HT-29 (cell line): ENCODE measurements at regions not wholly inside any gene's neighbourhood (a gene's known extent, or its start where the extent isn't known, plus 50 kb on each side); places are given as distances from the start of the nearest gene placed in this dataset.
"Not testable (repeated sequence)": the region's sequence is repeated elsewhere in the genome, so short reads cannot be mapped to it uniquely, and the experiment has no call there.

Source experiments
- DNase-seq: peaks from one replicate; pipeline ENCODE4 v3.0.0-alpha.2; 2015; ENCODE audit warnings: low spot score

DNA sequence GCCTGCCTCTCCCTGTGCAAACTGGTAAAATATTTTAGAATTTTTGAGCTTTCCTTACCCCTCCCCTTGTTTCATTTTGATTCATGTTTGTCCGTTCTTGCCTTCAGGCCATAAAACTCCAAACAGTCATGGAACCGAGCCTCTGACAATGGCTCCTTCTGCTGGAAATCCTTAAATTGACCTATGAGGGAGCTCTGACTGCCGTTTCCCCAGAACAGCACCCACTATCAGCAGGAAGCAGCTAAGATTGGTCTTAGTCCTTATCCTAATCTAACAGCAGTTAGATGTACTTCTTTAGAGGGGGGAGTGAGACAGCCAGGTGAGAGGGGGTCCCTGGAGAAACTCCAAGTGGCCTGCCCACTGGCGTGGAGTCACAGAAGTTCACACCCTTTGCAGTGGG is 106.7 kb downstream of the FAM174A start:
- DNase-seq: no peak

DNA sequence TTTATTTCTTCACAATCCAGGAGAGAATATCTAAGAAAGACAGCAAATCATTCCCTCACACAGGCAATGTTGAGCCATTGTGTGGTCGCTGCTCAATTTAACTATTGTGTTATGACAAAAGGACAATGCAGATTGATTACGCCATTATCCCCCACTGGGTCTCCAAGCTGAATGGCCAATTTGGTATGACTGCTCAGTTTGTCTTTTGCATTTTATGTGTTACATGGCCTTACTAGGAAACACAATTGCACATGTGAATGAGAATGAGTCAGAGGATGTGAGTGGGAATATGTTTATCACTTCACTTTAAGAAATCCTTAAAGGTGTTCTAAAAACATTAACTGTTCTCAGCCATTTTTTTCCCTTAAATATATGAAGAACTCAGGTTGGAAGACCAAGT is 108.3 kb downstream of the FAM174A start:
- DNase-seq: no peak

DNA sequence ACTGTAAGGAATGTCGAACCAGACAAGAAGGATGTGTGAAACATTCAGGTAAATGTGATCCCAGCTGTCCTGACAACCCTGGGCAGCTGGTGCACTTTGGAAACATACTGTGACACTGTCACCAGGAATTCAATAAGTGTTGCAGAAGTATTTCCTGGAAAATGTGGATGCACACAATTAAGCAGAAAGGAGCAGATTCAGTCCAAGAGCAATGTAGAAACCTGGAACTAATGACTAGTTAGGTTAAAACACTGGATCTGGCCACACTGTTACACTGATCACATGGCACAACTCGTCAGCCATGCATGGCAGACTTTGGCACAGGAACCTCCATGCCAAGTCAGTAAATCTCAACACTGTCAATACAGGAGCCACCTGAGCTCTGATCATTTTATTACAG is 109.0 kb downstream of the FAM174A start:
- no peak for DNase-seq

DNA sequence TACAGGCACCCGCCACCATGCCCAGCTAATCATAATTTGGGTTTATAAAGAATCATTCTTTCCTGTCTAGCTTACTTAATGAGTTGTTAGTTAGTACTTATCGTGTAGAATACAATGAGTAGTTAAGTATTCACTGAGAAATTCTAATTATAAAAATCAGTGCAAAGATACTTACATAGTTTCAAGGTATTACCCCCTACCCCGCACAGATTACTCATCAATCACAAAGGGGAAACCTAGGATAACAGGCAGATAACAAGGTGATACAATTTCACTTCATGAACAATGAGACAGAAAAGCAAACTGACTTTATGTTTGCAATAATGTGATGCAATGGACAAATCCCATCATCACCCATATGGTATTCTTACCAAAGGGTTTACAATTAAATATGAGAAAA is 109.6 kb downstream of the FAM174A start:
- DNase-seq: no peak

DNA sequence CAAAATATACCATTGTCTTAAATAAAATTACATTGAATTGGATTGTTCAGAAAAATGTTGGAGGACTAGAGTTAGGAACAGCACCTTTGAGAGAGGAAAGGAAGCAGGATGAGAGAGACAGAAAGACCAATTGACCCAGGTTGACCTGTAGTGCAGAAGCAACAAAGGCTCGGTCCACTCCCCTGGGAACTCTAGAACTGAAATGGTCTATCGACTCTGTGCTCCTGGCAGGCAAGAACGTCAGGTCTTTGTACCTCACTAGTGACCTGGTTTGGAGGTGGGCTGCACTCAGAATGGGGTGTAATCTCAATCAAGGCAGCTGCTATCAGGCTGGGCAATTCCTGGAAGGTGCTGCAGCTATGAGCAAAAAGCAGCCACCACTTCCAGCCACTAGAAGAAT is 110.8 kb downstream of the FAM174A start:
- DNase-seq: no peak

DNA sequence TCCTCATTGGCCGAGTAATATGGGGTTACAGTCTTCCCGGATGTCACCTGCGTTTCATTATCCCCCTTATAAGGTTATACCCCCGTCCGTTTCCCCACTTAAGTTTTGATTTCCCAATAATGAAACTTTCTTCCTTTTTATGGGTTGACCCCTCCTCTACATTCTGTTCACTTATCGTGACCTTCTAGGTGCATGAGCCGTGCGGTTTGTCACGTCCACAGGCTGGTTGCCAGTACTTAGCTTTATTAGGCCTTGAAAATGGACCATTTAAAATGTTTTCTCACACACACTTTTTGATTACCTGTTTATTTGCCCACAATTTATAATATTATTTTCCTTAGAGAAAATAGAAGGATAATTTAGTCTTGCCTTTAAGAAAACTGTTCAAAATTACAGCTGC is 111.5 kb downstream of the FAM174A start:
- no peak for DNase-seq

DNA sequence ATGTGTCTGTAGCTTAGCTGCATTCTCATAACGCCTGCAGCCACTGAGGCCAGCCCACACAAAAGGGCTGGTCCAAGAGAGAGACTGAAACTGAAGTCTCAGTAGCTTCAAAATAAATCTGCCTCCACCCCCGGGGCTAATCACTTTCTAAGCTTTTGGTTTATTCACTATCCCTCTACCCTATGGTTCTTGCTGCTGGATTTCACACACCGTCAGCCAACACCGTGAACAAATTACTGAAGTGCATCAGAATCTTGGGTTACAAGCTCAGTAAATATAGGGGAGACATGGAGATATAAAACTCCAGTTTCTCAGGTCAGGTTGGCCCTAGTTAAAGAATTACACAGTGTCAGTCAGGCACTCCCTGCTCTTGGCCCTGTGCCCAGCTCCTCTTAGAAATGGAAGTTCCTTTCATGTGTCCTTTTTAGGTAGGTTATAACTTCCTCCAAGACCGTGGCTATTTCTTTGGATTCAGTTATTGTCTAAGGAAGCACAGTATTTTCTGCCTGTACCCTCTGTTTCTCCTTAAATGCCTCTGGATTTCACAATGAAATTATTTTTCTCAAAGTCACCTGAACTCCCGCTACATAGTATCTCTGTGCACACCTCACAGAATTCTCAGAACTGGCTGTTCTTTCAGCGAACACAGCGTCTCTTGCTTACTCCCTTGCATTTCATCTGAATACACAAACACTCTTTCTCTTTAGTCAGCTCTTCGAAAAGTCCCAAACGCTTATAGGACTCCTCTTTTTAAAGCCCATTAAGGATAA is 112.5 kb downstream of the FAM174A start:
- DNase-seq: peak; percentile 78

DNA sequence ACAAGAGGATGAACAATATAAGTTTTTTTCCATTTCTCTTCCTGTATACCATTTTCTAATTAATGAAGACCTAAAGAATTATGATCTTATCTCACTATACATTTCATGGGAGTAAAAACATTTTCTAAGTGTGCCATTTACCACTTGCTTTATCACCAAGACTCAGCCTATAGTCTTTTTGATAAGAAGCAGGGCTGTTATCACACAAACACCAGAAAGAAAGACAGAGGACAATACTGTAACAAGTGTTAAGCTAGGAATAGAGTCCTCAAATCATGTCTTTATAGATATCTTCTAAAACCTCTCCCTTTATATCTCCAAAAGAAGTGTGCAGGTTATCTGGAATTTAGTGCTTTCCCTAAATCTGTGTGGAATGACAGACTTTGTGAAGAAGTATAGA is 119.7 kb downstream of the FAM174A start:
- DNase-seq: no peak

DNA sequence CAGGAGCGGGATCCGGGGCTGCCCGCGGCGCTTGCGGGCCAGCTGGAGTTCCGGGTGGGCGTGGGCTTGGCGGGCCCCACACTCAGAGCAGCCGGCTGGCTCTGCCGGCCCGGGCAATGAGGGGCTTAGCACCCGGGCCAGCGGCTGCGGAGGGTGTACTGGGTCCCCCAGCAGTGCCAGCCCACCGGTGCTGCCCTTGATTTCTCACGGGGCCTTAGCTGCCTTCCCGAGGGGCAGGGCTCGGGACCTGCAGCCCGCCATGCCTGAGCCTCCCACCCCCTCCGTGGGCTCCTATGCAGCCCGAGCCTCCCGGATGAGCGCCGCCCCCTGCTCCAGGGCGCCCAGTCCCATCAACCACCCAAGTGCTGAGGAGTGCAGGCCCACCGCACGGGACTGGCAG is 121.6 kb downstream of the FAM174A start:
- DNase-seq: not testable (repeated sequence)

DNA sequence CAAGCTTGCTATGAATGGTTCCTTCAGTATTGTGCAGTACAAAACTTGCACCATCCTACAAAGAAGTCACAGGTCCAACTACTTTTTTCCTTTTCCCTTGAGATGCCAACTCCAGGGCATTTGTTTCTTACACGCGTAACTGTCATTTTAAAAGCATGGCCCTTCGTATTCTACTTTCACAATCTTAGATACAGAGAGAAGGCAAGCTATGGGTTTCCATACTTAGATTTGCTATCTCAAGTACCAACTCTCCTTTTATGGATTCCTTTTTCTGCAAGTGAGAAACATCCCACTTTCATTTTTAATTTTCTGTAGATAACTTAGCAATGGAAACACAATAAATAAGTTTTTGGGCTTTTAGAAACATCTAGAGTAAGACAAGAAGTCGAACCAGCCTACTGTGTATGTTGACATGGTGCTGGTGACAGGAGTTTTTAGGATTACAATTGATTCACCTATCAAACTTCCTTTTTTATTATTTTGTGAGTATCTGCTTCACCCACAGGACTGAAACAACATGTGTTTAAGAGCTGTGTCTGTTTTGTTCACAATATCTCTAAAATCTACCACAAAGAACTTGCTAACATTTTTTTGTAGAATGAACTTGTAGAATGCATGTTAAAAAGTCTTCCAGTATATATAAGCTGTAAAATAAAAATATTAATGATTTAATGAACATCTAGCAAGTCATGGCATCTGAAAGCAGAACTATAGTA is 124.1 kb downstream of the FAM174A start:
- DNase-seq: no peak

DNA sequence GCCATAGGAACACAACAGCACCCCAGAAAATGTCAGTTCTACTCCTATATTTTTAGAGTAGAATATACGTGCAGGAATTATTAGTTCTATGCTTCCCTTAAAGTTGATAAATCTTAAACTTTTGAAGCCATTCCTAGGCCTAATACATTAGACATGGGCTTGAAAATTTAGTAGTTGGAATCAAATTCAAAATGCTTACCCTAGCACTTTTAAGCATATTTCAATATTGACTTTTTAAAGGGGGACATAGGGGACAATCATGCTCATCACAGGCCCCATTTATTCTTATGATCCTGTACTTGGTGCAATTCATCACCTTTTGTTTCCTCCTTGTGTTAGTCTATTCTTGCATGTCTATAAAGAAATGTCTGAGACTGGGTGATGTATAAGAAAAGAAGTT is 129.0 kb downstream of the FAM174A start:
- DNase-seq: no peak

DNA sequence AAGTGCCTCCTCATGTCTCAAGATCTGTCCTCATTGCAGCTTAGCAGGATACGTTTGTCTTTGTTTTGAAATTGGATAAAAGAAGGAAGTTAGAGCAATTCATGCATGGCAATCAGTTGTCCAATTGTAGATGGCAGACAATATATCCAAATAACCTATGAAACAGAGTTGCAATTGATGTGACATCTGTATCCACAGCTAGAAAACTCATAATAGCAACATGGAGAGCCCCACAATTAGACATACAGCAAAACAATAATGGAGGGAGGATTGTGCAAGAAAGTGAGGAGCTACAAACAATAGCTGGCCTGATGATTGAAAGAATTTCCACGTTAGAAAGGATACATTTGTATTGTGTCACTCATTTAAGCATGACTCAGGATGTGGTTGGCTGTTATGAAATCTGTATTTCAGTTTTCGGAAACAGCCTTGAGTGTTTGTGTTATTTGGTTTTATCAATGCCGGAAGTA is 132.0 kb downstream of the FAM174A start:
- DNase-seq: no peak

DNA sequence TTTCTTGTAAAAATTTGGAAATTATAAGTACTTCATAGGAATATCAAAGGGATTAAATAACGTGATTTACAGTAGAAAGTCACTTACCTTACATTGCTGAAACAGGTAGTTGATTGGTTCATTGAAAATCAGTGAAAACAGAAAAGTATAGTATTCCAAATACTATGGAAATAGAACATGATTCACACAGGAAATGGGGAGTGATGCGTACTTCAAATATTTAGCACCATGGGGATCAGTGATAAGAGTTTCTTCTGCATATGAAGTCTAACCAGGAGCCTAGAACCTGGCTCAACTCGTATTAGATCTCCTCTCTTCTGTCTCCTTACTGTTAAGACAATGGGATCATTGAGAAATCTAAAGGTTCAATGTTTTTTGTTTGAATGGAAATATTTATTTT is 133.3 kb downstream of the FAM174A start:
- no peak for DNase-seq

DNA sequence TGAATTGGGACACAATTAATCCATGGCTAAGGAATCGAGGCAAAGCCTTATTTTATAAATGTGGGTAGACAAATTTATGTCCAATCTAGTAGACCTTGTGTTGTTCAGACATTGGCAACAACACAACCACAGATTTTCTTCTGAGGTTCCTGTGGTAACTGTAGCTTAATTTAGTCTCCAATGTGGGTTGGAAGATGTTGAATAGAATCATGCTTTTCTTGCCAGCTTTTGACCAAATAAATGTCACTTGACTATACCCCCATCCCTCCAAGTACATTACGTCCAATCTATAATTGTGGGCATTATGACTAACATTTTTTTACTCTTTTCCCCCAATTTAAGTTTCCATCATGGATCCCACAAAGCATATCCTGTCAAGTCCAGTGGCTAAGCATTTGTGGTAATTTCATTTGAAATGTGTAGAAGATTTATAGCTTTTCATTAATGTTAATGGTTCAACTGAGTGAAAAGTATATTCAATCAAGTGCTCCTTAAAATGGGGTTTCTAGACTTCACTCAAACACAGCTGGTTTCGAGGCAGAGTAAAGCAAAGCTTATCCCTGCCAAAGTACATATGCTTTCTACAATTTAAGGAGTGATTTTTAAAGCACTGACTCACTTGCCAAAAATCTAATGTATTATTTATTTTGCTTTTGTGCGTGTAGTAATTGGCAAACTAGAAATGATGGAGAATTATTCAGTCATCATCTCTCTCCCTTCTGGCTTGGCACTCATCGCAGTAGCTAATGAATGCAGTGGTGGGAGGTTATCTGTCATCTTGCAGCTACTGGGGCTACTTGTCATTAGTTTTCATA is 141.8 kb downstream of the FAM174A start:
- DNase-seq: no peak

DNA sequence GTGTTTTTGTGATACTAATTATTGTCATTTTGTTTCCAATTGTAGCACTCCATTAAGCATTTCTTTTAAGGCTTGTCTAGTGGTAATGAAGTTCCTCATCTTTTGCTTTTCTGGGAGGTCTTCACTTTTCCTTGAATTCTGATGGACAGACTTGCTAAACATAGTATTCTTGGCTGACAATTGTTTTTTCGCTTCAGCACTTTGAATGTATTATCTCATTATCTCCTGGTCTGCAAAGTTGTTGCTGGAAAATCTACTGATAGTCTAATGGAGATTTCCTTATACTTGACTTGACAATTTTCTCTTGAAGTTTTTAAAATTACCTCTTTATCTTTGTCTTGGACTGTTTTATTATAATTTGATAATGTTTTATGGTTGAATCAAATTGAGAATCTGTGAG is 147.5 kb downstream of the FAM174A start:
- no peak for DNase-seq

DNA sequence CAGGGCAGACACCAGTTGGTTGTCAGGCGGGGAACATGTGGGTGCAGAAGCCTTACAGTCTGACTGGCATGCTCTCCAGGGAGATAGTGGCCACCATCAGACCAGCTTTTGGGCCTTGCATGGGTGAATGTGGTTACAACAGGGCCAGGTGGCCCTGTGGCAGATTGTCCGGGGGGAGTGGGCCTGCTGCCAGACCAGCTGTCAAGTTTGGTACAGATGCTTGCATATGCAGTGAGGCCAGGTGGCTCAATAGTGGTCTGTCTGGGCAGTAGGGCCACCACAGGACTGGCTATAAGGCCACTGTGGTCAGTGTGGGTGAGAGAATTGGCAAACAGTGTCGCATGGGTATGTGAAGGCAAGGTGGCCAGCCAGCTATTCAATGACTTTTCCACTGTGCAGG is 148.7 kb downstream of the FAM174A start:
- no peak for DNase-seq

DNA sequence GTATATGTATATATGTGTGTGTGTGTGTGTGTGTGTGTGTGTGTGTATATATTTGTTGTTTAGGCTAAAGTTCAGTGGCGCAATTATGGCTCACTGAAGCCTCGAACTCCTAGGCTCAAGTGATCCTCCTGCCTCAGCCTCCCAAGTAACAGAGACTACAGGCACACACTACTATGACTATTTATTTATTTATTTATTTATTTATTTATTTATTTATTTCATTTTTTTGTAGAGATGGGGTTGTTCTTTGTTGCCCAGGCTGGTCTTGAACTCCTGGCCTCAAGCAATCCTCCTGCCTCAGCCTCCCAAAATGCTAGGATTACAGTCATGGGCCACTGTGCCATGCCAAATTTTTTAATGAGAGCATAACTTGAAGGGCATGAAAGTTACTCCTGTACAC is 149.9 kb downstream of the FAM174A start:
- not testable (repeated sequence) for DNase-seq

DNA sequence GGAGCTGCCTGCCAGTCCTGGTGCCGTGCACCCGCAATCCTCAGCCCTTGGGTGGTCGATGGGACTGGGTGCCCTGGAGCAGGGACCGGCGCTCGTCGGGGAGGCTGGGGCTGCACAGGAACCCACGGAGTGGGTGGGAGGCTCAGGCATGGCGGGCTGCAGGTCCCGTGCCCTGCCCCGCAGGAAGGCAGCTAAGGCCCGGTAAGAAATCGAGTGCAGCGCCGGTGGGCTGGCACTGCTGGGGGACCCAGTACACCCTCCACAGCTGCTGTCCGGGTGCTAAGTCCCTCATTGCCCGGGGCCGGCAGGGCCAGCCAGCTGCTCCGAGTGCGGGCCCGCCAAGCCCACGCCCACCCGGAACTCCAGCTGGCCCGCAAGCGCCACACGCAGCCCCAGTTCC is 153.7 kb downstream of the FAM174A start:
- DNase-seq: not testable (repeated sequence)

DNA sequence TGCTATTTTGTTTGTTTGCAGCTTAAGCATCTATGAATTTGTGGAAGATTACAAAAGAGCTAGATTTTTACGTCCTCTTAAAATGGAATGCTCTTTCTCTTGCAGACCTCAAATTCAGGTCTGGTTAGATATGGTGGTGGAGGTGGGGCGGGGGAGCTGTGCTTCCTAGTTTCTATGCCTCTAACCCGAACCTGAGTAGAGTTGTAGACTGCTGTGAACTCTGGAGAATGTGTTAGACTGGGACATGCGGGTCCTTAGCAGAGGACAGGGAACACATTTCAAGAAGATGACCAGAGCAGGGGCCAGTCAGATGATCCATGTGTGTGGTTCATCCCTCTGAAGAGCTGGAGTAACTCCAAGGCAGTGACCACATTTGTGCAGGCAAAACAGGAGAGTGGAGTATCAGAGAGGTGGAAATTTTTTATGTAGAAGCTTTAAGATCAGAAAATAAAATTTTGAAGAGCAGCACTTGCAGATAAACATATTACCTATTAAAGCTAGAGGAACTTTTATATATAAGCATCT is 154.9 kb downstream of the FAM174A start:
- no peak for DNase-seq

DNA sequence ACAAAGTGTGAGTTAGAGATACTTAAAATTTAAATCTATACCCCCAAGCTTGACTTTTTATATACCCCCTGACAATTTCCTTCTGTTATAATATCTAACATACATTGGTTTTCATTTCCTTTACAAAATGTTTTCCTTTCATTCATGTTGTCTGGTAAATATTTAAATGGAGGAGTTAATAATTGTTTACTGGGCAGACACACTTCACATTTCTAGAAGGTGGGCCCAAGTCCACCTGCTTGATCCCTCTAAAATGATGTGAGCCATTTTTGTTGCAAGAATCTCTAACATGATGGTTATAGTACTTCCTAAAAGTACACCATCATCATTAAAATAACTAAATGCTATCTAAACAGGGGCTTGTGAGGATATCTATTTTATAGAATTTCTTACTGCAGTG is 155.9 kb downstream of the FAM174A start:
- DNase-seq: no peak

DNA sequence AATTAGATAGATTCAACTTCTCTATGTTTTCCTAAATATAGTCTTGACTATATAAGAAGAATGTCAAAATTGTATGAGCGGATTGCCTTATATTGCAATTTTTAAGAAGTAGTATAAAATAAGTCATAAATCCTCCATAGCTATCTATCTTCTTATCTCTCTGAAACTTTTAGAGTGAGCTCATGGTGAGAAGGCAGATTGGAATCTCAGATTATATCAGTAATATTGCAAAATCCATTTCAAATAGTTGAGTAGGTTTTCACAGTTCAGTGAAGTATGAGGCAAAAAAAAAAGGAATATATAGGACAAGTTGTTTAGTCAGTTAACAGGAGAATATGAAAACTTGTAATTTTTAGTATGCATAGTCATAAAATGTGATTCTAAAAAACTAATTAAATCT is 156.4 kb downstream of the FAM174A start:
- no peak for DNase-seq

DNA sequence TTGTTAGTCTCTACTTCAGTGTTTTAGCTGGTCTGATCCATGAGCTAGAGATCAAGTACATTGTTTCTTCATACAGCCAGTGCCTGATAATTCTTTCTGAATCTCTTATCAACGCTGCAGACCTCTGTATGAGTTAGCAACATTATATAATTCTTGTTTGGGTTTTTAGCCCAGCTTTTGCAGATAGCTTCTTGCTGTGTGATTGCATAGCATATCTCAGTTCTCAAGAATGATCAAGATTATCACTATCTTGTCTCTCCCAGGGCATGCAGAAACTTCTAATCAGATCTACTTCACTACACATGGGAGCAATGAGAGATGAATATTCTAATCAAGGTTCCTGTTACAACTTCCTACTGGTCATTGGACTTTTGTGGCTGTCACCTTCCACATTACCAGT is 158.3 kb downstream of the FAM174A start:
- no peak for DNase-seq
